WTC11 (cell line): ENCODE measurements at regions not wholly inside any gene's neighbourhood (a gene's known extent, or its start where the extent isn't known, plus 50 kb on each side); places are given as distances from the start of the nearest gene placed in this dataset.

Experiments
- ATAC-seq: fragments of 200-7000 bp; cut with Tn5 transposase; 2 replicates; pipeline ENCODE4 v1.10.0; 2021; ENCODE audit warnings: mild to moderate bottlenecking, moderate library complexity
- CTCF ChIA-PET: fragments of 300-600 bp; sonication (Branson Sonifier 250); formaldehyde crosslinking; loops from one replicate; lab custom pipeline; 2021; ENCODE audit warnings: antibody characterized with exemption; lab: Charles Lee
- POLR2A ChIA-PET: fragments of 350-600 bp; sonication (Branson Sonifier 250); formaldehyde crosslinking; loops from one replicate; lab custom pipeline; 2021; ENCODE audit warnings: antibody characterized with exemption; lab: Charles Lee
- DNase-seq: peaks from one replicate; pipeline ENCODE4 v3.0.0; 2021; ENCODE audit warnings: low spot score
- H3K27ac Mint-ChIP-seq: 2 replicates; pipeline ENCODE4 v1.8.0; 2021; ENCODE audit warnings: mixed read lengths
- H3K27me3 Mint-ChIP-seq: 2 replicates; pipeline ENCODE4 v1.8.0; 2021; ENCODE audit warnings: low read depth, mild to moderate bottlenecking, moderate library complexity, mixed read lengths
- H3K36me3 Mint-ChIP-seq: 2 replicates; pipeline ENCODE4 v1.8.0; 2021; ENCODE audit warnings: mixed read lengths
- H3K4me1 Mint-ChIP-seq: 2 replicates; pipeline ENCODE4 v1.8.0; 2022; ENCODE audit warnings: mixed read lengths
- H3K4me3 Mint-ChIP-seq: 2 replicates; pipeline ENCODE4 v1.8.0; 2021; ENCODE audit warnings: mild to moderate bottlenecking, moderate library complexity, mixed read lengths
- H3K9me3 Mint-ChIP-seq: 2 replicates; pipeline ENCODE4 v1.8.0; 2021; ENCODE audit warnings: mixed read lengths
- NFYB ChIP-seq: sonication (generic); formaldehyde crosslinking; conservative IDR thresholded peaks from 2 replicates; pipeline ENCODE4 v1.8.0; 2022; ENCODE audit warnings: low read depth, missing genetic modification reagents
- NR1H2 ChIP-seq: sonication (generic); formaldehyde crosslinking; IDR thresholded peaks from 2 replicates; pipeline ENCODE4 v1.9.0; 2021; ENCODE audit warnings: mild to moderate bottlenecking, moderate library complexity, missing genetic modification reagents
- NR3C1 ChIP-seq: sonication (generic); formaldehyde crosslinking; conservative IDR thresholded peaks from 2 replicates; pipeline ENCODE4 v1.8.1; 2023; ENCODE audit warnings: low read depth, mild to moderate bottlenecking, missing genetic modification reagents
- OVOL2 ChIP-seq: fragments of 250-450 bp; sonication (Bioruptor Pico); IDR thresholded peaks from 2 replicates; pipeline ENCODE4 v1.9.0; 2021; ENCODE audit warnings: mild to moderate bottlenecking, borderline replicate concordance
- PRRX2 ChIP-seq: fragments of 250-450 bp; sonication (Bioruptor Pico); IDR thresholded peaks from 2 replicates; pipeline ENCODE4 v1.8.0; 2021; ENCODE audit warnings: mild to moderate bottlenecking
- ZNF317 ChIP-seq: sonication (generic); formaldehyde crosslinking; IDR thresholded peaks from 2 replicates; pipeline ENCODE4 v1.8.1; 2023; ENCODE audit warnings: low read depth, mild to moderate bottlenecking, moderate library complexity, missing genetic modification reagents, borderline replicate concordance
- TF ChIP-seq, protein P1 (sequence below): sonication (generic); formaldehyde crosslinking; conservative IDR thresholded peaks from 2 replicates; pipeline ENCODE4 v1.8.1; 2023; ENCODE audit warnings: mild to moderate bottlenecking, low read depth, missing genetic modification reagents, moderate library complexity
- TF ChIP-seq, protein P2 (sequence below): sonication (generic); formaldehyde crosslinking; IDR thresholded peaks from 2 replicates; pipeline ENCODE4 v1.8.0; 2022; ENCODE audit warnings: mild to moderate bottlenecking, missing genetic modification reagents
- TF ChIP-seq, protein P3 (sequence below): sonication (generic); formaldehyde crosslinking; IDR thresholded peaks from 2 replicates; pipeline ENCODE4 v1.8.0; 2022; ENCODE audit warnings: mild to moderate bottlenecking, missing genetic modification reagents
- TF ChIP-seq, protein P4 (sequence below): sonication (generic); formaldehyde crosslinking; IDR thresholded peaks from 2 replicates; pipeline ENCODE4 v1.8.0; 2022; ENCODE audit warnings: mild to moderate bottlenecking, missing genetic modification reagents
- TF ChIP-seq, protein P5 (sequence below): fragments of 250-450 bp; sonication (Bioruptor Pico); IDR thresholded peaks from 2 replicates; pipeline ENCODE4 v1.9.0; 2021; ENCODE audit warnings: mild to moderate bottlenecking, borderline replicate concordance
- TF ChIP-seq, protein P6 (sequence below): sonication (generic); formaldehyde crosslinking; IDR thresholded peaks from 2 replicates; pipeline ENCODE4 v1.8.0; 2022; ENCODE audit warnings: missing genetic modification reagents
- TF ChIP-seq, protein P7 (sequence below): fragments of 250-450 bp; sonication (Bioruptor Pico); conservative IDR thresholded peaks from 2 replicates; pipeline ENCODE4 v1.9.0; 2021; ENCODE audit warnings: mild to moderate bottlenecking

DNA sequence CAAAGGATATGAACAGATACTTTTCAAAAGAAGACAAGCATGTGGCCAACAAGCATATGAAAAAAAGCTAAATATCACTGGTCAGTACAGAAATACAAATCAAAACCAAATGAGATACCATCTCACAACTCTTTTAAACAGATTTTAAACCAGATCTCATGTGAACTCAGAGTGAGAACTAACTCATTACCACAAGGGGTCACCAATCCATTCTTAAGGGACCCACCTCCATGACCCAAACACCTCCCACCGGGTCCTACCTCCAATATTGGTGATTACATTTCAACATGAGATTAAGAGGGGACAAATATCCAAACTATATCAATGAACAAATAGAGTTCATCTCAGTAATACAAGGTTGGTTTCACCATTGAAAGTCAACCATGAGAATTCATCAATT is 319.8 kb upstream of the GULP1 start (continued):
- TF ChIP-seq, protein P1, sequence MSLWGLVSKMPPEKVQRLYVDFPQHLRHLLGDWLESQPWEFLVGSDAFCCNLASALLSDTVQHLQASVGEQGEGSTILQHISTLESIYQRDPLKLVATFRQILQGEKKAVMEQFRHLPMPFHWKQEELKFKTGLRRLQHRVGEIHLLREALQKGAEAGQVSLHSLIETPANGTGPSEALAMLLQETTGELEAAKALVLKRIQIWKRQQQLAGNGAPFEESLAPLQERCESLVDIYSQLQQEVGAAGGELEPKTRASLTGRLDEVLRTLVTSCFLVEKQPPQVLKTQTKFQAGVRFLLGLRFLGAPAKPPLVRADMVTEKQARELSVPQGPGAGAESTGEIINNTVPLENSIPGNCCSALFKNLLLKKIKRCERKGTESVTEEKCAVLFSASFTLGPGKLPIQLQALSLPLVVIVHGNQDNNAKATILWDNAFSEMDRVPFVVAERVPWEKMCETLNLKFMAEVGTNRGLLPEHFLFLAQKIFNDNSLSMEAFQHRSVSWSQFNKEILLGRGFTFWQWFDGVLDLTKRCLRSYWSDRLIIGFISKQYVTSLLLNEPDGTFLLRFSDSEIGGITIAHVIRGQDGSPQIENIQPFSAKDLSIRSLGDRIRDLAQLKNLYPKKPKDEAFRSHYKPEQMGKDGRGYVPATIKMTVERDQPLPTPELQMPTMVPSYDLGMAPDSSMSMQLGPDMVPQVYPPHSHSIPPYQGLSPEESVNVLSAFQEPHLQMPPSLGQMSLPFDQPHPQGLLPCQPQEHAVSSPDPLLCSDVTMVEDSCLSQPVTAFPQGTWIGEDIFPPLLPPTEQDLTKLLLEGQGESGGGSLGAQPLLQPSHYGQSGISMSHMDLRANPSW (CRISPR knock-in tag), result no peak
- TF ChIP-seq NR3C1 (CRISPR knock-in tag), result no peak
- TF ChIP-seq, protein P2, sequence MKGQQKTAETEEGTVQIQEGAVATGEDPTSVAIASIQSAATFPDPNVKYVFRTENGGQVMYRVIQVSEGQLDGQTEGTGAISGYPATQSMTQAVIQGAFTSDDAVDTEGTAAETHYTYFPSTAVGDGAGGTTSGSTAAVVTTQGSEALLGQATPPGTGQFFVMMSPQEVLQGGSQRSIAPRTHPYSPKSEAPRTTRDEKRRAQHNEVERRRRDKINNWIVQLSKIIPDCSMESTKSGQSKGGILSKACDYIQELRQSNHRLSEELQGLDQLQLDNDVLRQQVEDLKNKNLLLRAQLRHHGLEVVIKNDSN (CRISPR knock-in tag), result no peak
- TF ChIP-seq, protein P3, sequence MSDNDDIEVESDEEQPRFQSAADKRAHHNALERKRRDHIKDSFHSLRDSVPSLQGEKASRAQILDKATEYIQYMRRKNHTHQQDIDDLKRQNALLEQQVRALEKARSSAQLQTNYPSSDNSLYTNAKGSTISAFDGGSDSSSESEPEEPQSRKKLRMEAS, result no peak
- TF ChIP-seq NR1H2 (CRISPR knock-in tag), result no peak
- TF ChIP-seq, all 79 proteins: peak for 0

DNA sequence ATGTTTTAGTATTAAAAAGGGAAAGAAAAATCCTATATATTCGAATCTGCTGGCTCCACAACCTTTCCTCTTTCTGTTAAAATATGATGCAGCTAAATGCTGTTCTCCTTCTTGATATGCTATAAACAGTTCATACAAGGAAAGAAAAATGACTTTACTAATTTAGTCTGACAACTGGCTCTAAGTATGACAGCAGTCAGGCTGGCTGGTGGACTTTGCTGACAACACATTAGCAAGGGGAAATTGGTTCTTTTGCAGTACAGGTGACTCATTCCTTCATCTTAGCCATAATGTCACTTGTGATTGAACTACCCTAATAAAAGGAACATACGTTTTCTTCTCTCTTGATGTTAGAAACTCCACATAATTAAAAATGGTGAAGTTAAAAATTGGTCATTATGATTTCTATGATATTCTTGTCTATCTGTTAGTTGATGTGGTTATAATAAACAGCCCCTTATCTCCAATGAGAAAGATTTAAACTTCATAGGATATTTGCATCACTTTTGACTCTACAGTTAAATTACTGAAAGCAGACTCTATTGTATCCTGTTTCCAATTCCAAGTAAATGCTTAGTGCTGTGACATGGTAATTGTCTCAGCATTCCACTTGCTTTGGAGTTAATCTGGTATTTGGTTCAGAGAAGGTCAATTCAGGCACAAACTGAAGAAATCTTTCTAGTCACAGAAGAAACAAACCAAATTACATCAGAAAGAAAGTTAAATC is 315.3 kb upstream of the GULP1 start:
- Mint-ChIP-seq H3K9me3 (no peaks in the 10 kb centered on the region), H3K36me3 (no peaks in the 10 kb centered on the region), H3K4me1 (peaks cover 47% of the 10 kb centered on the region), H3K27ac (peak overlapping the region; percentile 86), H3K27me3 (no peaks in the 10 kb centered on the region), H3K4me3 (no peak overlapping the region)
- ChIA-PET POLR2A (no interaction called here), CTCF (no interaction called here)
- TF ChIP-seq PRRX2 (CRISPR knock-in tag), result no peak
- TF ChIP-seq, protein P3, result no peak
- TF ChIP-seq, protein P4, sequence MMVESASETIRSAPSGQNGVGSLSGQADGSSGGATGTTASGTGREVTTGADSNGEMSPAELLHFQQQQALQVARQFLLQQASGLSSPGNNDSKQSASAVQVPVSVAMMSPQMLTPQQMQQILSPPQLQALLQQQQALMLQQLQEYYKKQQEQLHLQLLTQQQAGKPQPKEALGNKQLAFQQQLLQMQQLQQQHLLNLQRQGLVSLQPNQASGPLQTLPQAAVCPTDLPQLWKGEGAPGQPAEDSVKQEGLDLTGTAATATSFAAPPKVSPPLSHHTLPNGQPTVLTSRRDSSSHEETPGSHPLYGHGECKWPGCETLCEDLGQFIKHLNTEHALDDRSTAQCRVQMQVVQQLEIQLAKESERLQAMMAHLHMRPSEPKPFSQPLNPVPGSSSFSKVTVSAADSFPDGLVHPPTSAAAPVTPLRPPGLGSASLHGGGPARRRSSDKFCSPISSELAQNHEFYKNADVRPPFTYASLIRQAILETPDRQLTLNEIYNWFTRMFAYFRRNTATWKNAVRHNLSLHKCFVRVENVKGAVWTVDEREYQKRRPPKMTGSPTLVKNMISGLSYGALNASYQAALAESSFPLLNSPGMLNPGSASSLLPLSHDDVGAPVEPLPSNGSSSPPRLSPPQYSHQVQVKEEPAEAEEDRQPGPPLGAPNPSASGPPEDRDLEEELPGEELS (CRISPR knock-in tag), result no peak
- TF ChIP-seq, protein P5, sequence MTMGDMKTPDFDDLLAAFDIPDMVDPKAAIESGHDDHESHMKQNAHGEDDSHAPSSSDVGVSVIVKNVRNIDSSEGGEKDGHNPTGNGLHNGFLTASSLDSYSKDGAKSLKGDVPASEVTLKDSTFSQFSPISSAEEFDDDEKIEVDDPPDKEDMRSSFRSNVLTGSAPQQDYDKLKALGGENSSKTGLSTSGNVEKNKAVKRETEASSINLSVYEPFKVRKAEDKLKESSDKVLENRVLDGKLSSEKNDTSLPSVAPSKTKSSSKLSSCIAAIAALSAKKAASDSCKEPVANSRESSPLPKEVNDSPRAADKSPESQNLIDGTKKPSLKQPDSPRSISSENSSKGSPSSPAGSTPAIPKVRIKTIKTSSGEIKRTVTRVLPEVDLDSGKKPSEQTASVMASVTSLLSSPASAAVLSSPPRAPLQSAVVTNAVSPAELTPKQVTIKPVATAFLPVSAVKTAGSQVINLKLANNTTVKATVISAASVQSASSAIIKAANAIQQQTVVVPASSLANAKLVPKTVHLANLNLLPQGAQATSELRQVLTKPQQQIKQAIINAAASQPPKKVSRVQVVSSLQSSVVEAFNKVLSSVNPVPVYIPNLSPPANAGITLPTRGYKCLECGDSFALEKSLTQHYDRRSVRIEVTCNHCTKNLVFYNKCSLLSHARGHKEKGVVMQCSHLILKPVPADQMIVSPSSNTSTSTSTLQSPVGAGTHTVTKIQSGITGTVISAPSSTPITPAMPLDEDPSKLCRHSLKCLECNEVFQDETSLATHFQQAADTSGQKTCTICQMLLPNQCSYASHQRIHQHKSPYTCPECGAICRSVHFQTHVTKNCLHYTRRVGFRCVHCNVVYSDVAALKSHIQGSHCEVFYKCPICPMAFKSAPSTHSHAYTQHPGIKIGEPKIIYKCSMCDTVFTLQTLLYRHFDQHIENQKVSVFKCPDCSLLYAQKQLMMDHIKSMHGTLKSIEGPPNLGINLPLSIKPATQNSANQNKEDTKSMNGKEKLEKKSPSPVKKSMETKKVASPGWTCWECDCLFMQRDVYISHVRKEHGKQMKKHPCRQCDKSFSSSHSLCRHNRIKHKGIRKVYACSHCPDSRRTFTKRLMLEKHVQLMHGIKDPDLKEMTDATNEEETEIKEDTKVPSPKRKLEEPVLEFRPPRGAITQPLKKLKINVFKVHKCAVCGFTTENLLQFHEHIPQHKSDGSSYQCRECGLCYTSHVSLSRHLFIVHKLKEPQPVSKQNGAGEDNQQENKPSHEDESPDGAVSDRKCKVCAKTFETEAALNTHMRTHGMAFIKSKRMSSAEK (CRISPR knock-in tag), result no peak
- ATAC-seq (peak; percentile 73), DNase-seq (no peak)

DNA sequence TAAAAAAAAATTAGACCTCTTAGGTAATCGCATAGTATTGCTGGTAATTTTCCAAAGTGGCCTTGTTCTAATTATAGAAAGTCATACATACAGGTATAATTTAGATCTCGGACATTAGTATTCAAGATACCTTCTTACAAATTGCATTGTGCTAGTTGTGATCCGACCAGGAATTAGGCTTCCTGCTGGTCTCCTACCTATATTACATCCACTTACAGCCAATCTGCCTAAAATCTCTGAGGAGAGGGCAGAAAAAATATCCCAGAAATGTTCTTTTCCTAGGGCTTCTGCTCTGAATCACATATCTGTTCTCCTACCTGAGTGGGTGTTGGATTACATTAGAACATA is 314.7 kb upstream of the GULP1 start:
- ATAC-seq, result peak; percentile 64
- Mint-ChIP-seq H3K4me1 (peaks cover 42% of the 10 kb centered on the region), H3K9me3 (no peaks in the 10 kb centered on the region), H3K4me3 (no peak overlapping the region), H3K27ac (peak overlapping the region; percentile 42; the same call in 1 of the 2 replicates), H3K36me3 (no peaks in the 10 kb centered on the region), H3K27me3 (no peaks in the 10 kb centered on the region)
- ChIA-PET POLR2A (no interaction called here), CTCF (no interaction called here)
- DNase-seq, result no peak
- TF ChIP-seq ZNF317 (CRISPR knock-in tag) (no peak), NFYB (CRISPR knock-in tag) (no peak), OVOL2 (CRISPR knock-in tag) (no peak)
- TF ChIP-seq, protein P6, sequence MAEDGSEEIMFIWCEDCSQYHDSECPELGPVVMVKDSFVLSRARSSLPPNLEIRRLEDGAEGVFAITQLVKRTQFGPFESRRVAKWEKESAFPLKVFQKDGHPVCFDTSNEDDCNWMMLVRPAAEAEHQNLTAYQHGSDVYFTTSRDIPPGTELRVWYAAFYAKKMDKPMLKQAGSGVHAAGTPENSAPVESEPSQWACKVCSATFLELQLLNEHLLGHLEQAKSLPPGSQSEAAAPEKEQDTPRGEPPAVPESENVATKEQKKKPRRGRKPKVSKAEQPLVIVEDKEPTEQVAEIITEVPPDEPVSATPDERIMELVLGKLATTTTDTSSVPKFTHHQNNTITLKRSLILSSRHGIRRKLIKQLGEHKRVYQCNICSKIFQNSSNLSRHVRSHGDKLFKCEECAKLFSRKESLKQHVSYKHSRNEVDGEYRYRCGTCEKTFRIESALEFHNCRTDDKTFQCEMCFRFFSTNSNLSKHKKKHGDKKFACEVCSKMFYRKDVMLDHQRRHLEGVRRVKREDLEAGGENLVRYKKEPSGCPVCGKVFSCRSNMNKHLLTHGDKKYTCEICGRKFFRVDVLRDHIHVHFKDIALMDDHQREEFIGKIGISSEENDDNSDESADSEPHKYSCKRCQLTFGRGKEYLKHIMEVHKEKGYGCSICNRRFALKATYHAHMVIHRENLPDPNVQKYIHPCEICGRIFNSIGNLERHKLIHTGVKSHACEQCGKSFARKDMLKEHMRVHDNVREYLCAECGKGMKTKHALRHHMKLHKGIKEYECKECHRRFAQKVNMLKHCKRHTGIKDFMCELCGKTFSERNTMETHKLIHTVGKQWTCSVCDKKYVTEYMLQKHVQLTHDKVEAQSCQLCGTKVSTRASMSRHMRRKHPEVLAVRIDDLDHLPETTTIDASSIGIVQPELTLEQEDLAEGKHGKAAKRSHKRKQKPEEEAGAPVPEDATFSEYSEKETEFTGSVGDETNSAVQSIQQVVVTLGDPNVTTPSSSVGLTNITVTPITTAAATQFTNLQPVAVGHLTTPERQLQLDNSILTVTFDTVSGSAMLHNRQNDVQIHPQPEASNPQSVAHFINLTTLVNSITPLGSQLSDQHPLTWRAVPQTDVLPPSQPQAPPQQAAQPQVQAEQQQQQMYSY (CRISPR knock-in tag), result no peak
- TF ChIP-seq, protein P7, sequence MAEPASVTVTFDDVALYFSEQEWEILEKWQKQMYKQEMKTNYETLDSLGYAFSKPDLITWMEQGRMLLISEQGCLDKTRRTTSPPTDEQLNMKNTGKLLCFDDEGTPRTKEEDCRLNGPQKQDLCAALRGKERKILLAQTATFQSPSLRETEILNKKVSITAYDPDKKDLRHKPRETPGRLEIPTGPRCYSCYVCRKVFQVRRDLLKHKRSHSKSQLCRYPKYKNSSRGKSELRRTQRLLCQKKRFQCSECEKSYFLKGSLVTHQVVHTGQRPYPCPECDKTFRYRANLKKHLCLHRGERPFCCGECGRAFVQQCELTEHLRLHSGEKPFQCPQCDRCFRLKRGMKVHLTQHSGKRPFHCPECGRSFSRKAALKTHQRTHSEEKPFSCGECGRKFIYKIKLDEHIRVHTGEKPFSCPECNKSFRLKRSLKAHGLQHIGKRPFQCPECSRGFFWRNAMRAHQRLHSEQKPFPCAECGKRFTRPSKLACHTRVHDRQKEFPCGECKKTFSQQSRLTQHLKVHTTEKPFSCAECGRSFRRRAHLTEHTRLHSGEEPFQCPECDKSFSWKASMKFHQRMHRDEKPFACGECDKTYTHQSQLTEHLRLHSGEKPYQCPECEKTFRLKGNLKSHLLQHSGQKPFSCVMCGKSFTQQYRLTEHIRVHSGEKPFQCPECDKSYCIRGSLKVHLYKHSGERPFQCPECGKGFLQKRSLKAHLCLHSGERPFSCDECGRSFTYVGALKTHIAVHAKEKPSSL (CRISPR knock-in tag), result no peak
